ENCODE measurements at regions not wholly inside any gene's neighbourhood (a gene's known extent, or its start where the extent isn't known, plus 50 kb on each side); places are given as distances from the start of the nearest gene placed in this dataset.

DNA sequence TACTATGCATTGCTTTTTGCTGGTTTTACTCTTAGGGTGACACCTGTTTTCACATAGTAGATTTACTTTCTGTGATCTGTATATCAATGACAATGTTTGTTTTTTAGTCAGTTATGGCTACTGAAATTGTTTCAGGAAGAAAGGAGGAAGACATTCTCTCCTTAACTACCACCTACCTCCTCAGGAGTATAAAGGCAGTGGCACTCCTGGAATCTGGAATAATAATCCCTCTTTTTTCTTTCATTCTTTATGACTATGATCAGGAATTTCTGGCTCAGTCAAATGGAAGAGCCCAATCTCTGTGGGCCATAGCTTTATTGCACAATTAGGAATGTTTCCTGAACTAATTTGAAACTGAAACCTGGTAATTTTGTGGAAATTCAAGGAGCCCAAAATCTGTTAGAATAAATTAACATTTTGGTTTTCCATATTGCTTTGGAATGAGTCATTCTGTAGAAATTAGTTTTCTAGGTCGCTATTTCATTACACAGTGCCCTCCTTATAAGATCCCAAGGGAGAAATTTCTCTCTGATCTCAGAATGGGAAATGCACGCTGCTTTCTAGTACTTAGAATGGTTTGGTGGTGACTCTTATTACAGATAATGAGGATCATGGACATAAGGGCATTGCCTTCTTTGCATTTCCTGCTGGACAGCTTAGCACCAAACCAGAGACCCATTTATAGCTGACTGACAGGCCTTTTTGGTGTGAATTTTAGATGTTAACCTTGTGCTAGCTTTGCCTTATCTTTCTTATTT is 95.3 kb upstream of the VLDLR start:
- no peak for ATAC-seq
- Histone ChIP-seq H3K4me2 (no peak overlapping the region), H3F3A (replicated peaks; ENCODE audit: low read depth) (no peaks in the 10 kb centered on the region), H2AFZ (no peak overlapping the region), H3K79me2 (replicated peaks; ENCODE audit: insufficient read depth) (no peaks in the 10 kb centered on the region), H3K4me1 (ENCODE audit: insufficient read depth) (peaks cover 13% of the 10 kb centered on the region), H3K27me3 (ENCODE audit: insufficient read depth) (no peaks in the 10 kb centered on the region), H3K4me3 (no peak overlapping the region), H3K27ac (ENCODE audit: low read depth) (no peak overlapping the region), H3K36me3 (ENCODE audit: insufficient read depth) (peaks cover 6% of the 10 kb centered on the region), H3K9me2 (ENCODE audit: insufficient read depth) (peaks cover 5% of the 10 kb centered on the region; the same call in 1 of the 2 replicates), H4K20me1 (replicated peaks; ENCODE audit: insufficient read depth) (no peaks in the 10 kb centered on the region)
- Mint-ChIP-seq H3K9me3 (peaks cover 7% of the 10 kb centered on the region; the same call in 1 of the 3 replicates), H3K27ac (no peak overlapping the region), H3K27me3 (ENCODE audit: insufficient read depth, low read depth, poor library complexity) (no peaks in the 10 kb centered on the region), H3K4me1 (peaks cover 9% of the 10 kb centered on the region; the same call in 2 of the 3 replicates), H3K4me3 (no peak overlapping the region), H3K36me3 (ENCODE audit: low read depth) (peaks cover 40% of the 10 kb centered on the region)
- DNase-seq (ENCODE audit: low spot score) = no peak
- TF ChIP-seq ZNF114 (CRISPR knock-in tag; IDR thresholded peaks at IDR 0.05) = no peak
- no peak for TF ChIP-seq ZNF331 (CRISPR knock-in tag; IDR thresholded peaks at IDR 0.05; ENCODE audit: low read depth)
- TF ChIP-seq CREB1 (CRISPR knock-in tag; IDR thresholded peaks at IDR 0.05; ENCODE audit: low read depth) = no peak
- TF ChIP-seq, protein P1, sequence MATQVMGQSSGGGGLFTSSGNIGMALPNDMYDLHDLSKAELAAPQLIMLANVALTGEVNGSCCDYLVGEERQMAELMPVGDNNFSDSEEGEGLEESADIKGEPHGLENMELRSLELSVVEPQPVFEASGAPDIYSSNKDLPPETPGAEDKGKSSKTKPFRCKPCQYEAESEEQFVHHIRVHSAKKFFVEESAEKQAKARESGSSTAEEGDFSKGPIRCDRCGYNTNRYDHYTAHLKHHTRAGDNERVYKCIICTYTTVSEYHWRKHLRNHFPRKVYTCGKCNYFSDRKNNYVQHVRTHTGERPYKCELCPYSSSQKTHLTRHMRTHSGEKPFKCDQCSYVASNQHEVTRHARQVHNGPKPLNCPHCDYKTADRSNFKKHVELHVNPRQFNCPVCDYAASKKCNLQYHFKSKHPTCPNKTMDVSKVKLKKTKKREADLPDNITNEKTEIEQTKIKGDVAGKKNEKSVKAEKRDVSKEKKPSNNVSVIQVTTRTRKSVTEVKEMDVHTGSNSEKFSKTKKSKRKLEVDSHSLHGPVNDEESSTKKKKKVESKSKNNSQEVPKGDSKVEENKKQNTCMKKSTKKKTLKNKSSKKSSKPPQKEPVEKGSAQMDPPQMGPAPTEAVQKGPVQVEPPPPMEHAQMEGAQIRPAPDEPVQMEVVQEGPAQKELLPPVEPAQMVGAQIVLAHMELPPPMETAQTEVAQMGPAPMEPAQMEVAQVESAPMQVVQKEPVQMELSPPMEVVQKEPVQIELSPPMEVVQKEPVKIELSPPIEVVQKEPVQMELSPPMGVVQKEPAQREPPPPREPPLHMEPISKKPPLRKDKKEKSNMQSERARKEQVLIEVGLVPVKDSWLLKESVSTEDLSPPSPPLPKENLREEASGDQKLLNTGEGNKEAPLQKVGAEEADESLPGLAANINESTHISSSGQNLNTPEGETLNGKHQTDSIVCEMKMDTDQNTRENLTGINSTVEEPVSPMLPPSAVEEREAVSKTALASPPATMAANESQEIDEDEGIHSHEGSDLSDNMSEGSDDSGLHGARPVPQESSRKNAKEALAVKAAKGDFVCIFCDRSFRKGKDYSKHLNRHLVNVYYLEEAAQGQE (IDR thresholded peaks at IDR 0.05; ENCODE audit: unreplicated experiment) = no peak
- no peak for TF ChIP-seq JUNB (IDR thresholded peaks at IDR 0.05; ENCODE audit: unreplicated experiment)

- Mint-ChIP-seq H3K36me3 (ENCODE audit: low read depth) (peaks cover 35% of the 10 kb centered on the region), H3K27me3 (ENCODE audit: insufficient read depth, low read depth, poor library complexity) (no peaks in the 10 kb centered on the region), H3K27ac (no peak overlapping the region), H3K4me3 (no peak overlapping the region), H3K9me3 (peaks cover 7% of the 10 kb centered on the region; the same call in 1 of the 3 replicates), H3K4me1 (no peaks in the 10 kb centered on the region; the same call in 1 of the 3 replicates)
- ATAC-seq (no peak), DNase-seq (ENCODE audit: low spot score) (no peak)
- no peaks in the 10 kb centered on the region for H3K4me1 ChIP-seq (ENCODE audit: insufficient read depth)
- TF ChIP-seq ZNF331 (CRISPR knock-in tag; IDR thresholded peaks at IDR 0.05; ENCODE audit: low read depth) (no peak), CREB1 (CRISPR knock-in tag; IDR thresholded peaks at IDR 0.05; ENCODE audit: low read depth) (no peak), CTCF (conservative IDR thresholded peaks at IDR 0.05; ENCODE audit: low read depth in 2 of 2) (no peak)
- no peaks in the 10 kb centered on the region for H3K27me3 ChIP-seq (ENCODE audit: insufficient read depth)
- H3K4me3 ChIP-seq = no peak overlapping the region
- H3K36me3 ChIP-seq (ENCODE audit: insufficient read depth) = peaks cover 13% of the 10 kb centered on the region
- no peaks in the 10 kb centered on the region for H4K20me1 ChIP-seq (replicated peaks; ENCODE audit: insufficient read depth)
- no peak overlapping the region for H2AFZ ChIP-seq
- no peaks in the 10 kb centered on the region for H3K79me2 ChIP-seq (replicated peaks; ENCODE audit: insufficient read depth)
- no peak overlapping the region for H3K4me2 ChIP-seq
- H3F3A ChIP-seq (replicated peaks; ENCODE audit: low read depth) = no peaks in the 10 kb centered on the region
- no peak overlapping the region for H3K27ac ChIP-seq (ENCODE audit: low read depth)
- peaks cover 8% of the 10 kb centered on the region; the same call in 1 of the 2 replicates for H3K9me2 ChIP-seq (ENCODE audit: insufficient read depth)
Measured at GRCh38 chr9:2531481-2531880, 90.1 kb upstream of the VLDLR start.
